ENCODE measurements at regions not wholly inside any gene's neighbourhood (a gene's known extent, or its start where the extent isn't known, plus 50 kb on each side); places are given as distances from the start of the nearest gene placed in this dataset.

- DNase-seq (ENCODE audit: low read depth in 2 of 2): no peak
Observed at GRCh38 chr3:56985460-56985859, 75.0 kb upstream of the SPATA12 start.

- DNase-seq (ENCODE audit: low read depth in 2 of 2): no peak
Observed at GRCh38 chr3:56983427-56983826, 77.0 kb upstream of the SPATA12 start.

DNA sequence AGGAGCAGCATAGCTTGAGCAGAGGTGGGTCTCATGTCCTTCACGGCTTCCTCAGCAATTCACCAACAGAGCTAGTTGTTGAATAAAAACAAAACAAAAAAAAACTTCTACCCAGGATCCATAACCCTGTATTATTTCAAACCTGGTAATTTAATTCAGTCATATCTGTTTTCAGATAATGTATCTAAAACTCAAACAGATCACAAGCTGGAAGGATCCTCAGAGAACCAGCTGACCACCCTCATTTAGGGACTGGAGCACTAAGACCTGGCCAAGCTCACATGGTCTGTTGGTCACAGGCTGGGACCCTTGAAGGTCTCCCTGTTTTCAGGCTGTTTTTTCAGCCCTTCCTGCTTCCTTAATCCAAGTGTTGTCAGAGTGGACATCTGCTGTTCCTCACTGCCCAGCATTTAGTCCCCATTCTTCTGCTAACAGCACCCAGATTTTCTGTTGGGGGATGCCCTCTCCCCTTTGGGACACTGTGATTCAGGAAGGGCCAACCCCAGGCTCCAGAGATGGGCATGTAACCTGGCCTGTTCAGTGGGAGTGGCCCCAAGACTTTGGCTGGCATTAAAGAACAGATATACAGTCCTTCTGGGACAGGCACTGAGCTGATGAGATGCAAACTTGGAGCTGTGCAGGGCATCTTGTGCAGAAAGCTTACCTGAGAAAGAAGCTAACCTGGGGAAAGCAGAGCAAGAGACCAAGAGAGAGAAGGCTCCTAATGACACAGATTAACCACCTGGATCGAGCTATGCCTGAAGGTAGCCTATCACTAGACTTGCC, 78.8 kb upstream of the SPATA12 start:
- no peak for DNase-seq (ENCODE audit: low read depth in 2 of 2)

- peak; percentile 32 to 37 for DNase-seq (ENCODE audit: low read depth in 2 of 2)
Observed at GRCh38 chr3:56980798-56981390, 79.6 kb upstream of the SPATA12 start.

- no peak for DNase-seq (ENCODE audit: low read depth in 2 of 2)
Observed at GRCh38 chr3:56980243-56980642, 80.2 kb upstream of the SPATA12 start.

DNA sequence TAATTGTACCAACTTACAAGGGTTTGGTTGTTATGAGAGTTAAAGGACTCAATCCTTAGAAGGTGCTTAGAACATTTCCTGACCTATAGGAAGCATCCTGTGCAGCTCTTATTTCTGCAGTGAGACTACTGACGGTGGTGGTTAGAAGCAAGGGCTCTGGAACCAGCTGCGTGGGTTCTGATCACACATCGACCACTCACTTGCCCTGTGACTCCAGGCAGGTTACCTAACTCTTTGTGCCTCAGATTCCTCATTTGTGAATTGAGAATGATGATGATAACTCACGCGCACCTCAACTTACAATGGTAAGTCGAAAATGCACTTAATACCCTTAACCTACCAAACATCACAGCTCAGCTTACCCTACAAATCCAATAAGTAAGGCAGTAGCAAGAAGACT, 80.7 kb upstream of the SPATA12 start:
- no peak for DNase-seq (ENCODE audit: low read depth in 2 of 2)

- no peak for DNase-seq (ENCODE audit: low read depth in 2 of 2)
Observed at GRCh38 chr3:56977561-56977889, 82.9 kb upstream of the SPATA12 start.

- no peak for DNase-seq (ENCODE audit: low read depth in 2 of 2)
Observed at GRCh38 chr3:56976651-56977560, 83.6 kb upstream of the SPATA12 start.

GRCh38 chr3:56975567-56975966, 84.9 kb upstream of the SPATA12 start:
- no peak for DNase-seq (ENCODE audit: low read depth in 2 of 2)

- no peak for DNase-seq (ENCODE audit: low read depth in 2 of 2)
Observed at GRCh38 chr3:56974247-56974930, 86.1 kb upstream of the SPATA12 start.

- DNase-seq (ENCODE audit: low read depth in 2 of 2): no peak
Observed at GRCh38 chr3:56971816-56972215, 88.6 kb upstream of the SPATA12 start.

DNA sequence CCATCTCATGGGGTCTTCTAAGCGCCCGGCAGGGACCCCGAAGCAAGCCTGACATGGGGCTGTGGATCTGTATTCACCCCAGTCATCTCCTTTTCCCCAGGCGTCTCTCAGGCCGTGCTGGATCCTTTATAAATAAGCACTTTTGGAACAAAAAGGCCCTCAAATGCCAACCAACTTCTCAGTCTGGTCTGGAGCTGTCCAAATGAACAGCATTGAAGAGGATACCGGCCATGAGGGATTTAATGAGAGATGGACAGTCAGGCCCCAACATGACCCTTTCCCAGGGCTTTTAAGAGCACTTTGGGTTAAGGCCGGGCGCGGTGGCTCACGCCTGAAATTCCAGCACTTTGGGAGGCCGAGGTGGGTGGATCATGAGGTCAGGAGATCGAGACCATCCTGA, 89.2 kb upstream of the SPATA12 start:
- no peak for DNase-seq (ENCODE audit: low read depth in 2 of 2)

GRCh38 chr3:56970461-56970879, 90.0 kb upstream of the SPATA12 start:
- DNase-seq (ENCODE audit: low read depth in 2 of 2): no peak

GRCh38 chr3:56969851-56970250, 90.6 kb upstream of the SPATA12 start:
- no peak for DNase-seq (ENCODE audit: low read depth in 2 of 2)

- no peak for DNase-seq (ENCODE audit: low read depth in 2 of 2)
Observed at GRCh38 chr3:56966509-56966908, 94.0 kb upstream of the SPATA12 start.

DNA sequence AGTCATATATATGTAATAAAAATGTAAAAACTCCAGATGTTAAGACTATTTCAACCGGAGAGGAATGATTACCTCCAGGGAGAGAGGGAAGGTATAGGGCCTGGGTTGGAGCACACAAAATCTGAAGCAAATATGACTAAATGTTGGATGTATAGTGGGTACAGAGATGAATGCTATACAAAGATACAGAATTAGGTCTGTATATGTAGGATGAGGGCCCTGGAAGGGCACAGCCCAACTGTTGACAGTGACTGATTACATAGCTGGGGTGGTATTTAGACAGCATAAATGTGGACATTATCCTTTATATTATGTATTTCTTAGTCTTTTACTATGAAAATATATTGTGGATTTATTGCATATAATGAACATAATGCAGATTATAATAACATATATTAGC, 94.4 kb upstream of the SPATA12 start:
- no peak for DNase-seq (ENCODE audit: low read depth in 2 of 2)

GRCh38 chr3:56962922-56963321, 97.5 kb upstream of the SPATA12 start:
- DNase-seq (ENCODE audit: low read depth in 2 of 2): no peak

GRCh38 chr3:56962206-56962605, 98.3 kb upstream of the SPATA12 start:
- no peak for DNase-seq (ENCODE audit: low read depth in 2 of 2)

GRCh38 chr3:56960234-56960917, 100.1 kb upstream of the SPATA12 start:
- DNase-seq (ENCODE audit: low read depth in 2 of 2): no peak

- DNase-seq (ENCODE audit: low read depth in 2 of 2): no peak
Observed at GRCh38 chr3:56958879-56959278, 101.6 kb upstream of the SPATA12 start.

- DNase-seq (ENCODE audit: low read depth in 2 of 2): no peak
Observed at GRCh38 chr3:56957522-56957921, 102.9 kb upstream of the SPATA12 start.

DNA sequence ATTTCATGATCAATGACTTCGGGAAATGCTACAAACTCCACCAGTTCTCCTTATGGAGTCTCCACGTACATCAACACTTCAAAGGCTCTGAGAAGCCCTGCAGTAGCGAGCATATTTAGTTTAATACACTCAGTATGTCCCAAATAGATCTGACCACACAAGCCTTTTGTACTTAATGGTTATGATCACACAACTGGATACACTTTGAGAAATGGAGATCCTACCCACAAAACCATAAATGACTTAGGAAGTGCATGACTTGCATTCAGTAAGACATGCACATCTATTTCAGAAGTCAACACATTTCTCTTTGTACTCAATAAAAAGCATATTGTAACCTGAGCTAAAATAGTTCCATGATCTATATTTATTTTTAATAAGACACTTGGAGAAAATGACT, 103.6 kb upstream of the SPATA12 start:
- DNase-seq (ENCODE audit: low read depth in 2 of 2): no peak
